ENCODE measurements at regions not wholly inside any gene's neighbourhood (a gene's known extent, or its start where the extent isn't known, plus 50 kb on each side); places are given as distances from the start of the nearest gene placed in this dataset.

- no peak for ATAC-seq
- no peak for FAIRE-seq
- TF ChIP-seq, protein P1, sequence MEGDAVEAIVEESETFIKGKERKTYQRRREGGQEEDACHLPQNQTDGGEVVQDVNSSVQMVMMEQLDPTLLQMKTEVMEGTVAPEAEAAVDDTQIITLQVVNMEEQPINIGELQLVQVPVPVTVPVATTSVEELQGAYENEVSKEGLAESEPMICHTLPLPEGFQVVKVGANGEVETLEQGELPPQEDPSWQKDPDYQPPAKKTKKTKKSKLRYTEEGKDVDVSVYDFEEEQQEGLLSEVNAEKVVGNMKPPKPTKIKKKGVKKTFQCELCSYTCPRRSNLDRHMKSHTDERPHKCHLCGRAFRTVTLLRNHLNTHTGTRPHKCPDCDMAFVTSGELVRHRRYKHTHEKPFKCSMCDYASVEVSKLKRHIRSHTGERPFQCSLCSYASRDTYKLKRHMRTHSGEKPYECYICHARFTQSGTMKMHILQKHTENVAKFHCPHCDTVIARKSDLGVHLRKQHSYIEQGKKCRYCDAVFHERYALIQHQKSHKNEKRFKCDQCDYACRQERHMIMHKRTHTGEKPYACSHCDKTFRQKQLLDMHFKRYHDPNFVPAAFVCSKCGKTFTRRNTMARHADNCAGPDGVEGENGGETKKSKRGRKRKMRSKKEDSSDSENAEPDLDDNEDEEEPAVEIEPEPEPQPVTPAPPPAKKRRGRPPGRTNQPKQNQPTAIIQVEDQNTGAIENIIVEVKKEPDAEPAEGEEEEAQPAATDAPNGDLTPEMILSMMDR (IDR thresholded peaks at IDR 0.05) = no peak
- no peak for DNase-seq
- Histone ChIP-seq H3K4me1 (no peaks in the 10 kb centered on the region), H3K9me3 (no peaks in the 10 kb centered on the region), H3K4me3 (no peak overlapping the region), H3K27me3 (no peaks in the 10 kb centered on the region), H3K27ac (no peak overlapping the region), H3K36me3 (no peaks in the 10 kb centered on the region)
- intact Hi-C loops (cut with DNase I) = no loop called here
Measured at GRCh38 chr9:10957878-10958277, 345.1 kb upstream of the PTPRD start.

- FAIRE-seq = no peak
- H3K4me3 ChIP-seq = no peak overlapping the region
- no peaks in the 10 kb centered on the region for H3K27me3 ChIP-seq
- no peak overlapping the region for H3K27ac ChIP-seq
- intact Hi-C loops (cut with DNase I) = no loop called here
- ATAC-seq = no peak
- WGBS, 2 donors = 71 to 76% methylated on average over 4 of the region's 4 CpGs
- no peak for DNase-seq
- no peaks in the 10 kb centered on the region for H3K9me3 ChIP-seq
- H3K4me1 ChIP-seq = no peaks in the 10 kb centered on the region
- no peaks in the 10 kb centered on the region for H3K36me3 ChIP-seq
- TF ChIP-seq, protein P1 (IDR thresholded peaks at IDR 0.05) = no peak
Measured at GRCh38 chr9:10961883-10962282, 349.1 kb upstream of the PTPRD start.

DNA sequence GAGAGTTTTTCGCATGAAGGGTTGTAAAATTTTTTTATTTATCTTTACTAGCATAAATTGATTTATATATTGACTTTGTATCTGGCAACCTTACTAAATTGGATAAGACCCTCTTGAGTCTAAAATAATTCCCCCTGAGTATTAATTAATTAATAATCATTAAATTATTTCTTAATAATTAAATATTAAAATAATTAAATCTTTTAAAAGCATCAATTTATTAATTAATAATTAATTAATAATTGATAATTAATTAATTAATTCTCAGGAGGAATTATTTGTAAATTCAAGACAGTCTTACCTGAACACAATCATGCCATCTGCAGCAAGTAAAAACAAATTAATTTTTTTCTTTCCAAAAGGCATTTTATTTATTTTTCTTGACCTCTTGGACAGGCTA, 370.4 kb upstream of the PTPRD start:
- intact Hi-C loops (cut with DNase I) = no loop called here
- TF ChIP-seq, protein P1 (IDR thresholded peaks at IDR 0.05) = no peak

GRCh38 chr9:10999646-11000045, 386.8 kb upstream of the PTPRD start:
- no peaks in the 10 kb centered on the region for H3K36me3 ChIP-seq
- H3K27me3 ChIP-seq = no peaks in the 10 kb centered on the region
- no peaks in the 10 kb centered on the region for H3K9me3 ChIP-seq
- no peak for FAIRE-seq
- no peaks in the 10 kb centered on the region for H3K4me1 ChIP-seq
- intact Hi-C loops (cut with DNase I) = no loop called here
- no peak overlapping the region for H3K4me3 ChIP-seq
- ATAC-seq = no peak
- TF ChIP-seq, protein P1 (IDR thresholded peaks at IDR 0.05) = no peak
- WGBS, 2 donors = 79 to 86% methylated on average over 4 of the region's 4 CpGs
- no peak overlapping the region for H3K27ac ChIP-seq
- DNase-seq = no peak

More for the DNA sequence above, 370.4 kb upstream of the PTPRD start:
- DNase-seq (no peak), ATAC-seq (no peak), FAIRE-seq (no peak)
- Histone ChIP-seq H3K36me3 (no peaks in the 10 kb centered on the region), H3K4me3 (no peak overlapping the region), H3K27me3 (no peaks in the 10 kb centered on the region), H3K27ac (no peak overlapping the region), H3K4me1 (no peaks in the 10 kb centered on the region), H3K9me3 (no peaks in the 10 kb centered on the region)
- WGBS, 2 donors = 72 to 74% methylated on average over 1 of the region's 1 CpG

- DNase-seq = no peak
- H3K27me3 ChIP-seq = no peaks in the 10 kb centered on the region
- H3K4me1 ChIP-seq = no peaks in the 10 kb centered on the region
- no peaks in the 10 kb centered on the region for H3K9me3 ChIP-seq
- H3K27ac ChIP-seq = no peak overlapping the region
- H3K36me3 ChIP-seq = no peaks in the 10 kb centered on the region
- FAIRE-seq = no peak
- no peak overlapping the region for H3K4me3 ChIP-seq
- no peak for ATAC-seq
- TF ChIP-seq, protein P1 (IDR thresholded peaks at IDR 0.05) = no peak
- intact Hi-C loops (cut with DNase I) = no loop called here
Measured at GRCh38 chr9:11001546-11001945, 388.7 kb upstream of the PTPRD start.

Measured in pancreas (tissue), 10 donors.